NCI-H510A treated with DMSO at 0.1 percent for 48 hours (cell line): ENCODE measurements at regions not wholly inside any gene's neighbourhood (a gene's known extent, or its start where the extent isn't known, plus 50 kb on each side); places are given as distances from the start of the nearest gene placed in this dataset.

Experiments
- DNase-seq: peaks from one replicate; lab custom pipeline; 2025; lab: John Stamatoyannopoulos, UW

DNA sequence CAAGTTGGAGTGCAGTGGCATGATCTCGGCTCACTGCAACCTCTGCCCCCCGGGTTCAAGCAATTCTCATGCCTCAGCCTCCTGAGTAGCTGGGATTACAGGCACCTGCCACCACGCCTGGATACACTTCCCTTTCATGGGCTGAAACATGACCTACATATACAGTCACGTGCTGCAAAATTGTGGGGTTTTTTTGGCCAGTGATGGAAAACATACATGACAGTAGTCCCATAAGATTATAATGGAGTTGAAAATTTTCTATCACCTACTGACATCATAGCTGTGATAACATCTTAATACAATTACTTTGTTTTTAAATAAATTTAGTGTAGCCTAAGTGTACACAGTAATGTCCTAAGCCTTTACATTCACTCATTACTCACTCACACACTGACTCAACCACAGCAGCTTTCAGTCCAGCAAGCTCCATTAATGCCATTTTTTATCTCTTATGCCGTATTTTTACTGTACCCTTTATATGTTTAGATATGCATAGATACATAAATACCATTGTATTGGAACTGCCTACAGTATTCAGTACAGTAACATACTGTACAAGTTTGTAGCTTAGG is 79.9 kb upstream of the TMEM196 start:
- DNase-seq, result no peak

DNA sequence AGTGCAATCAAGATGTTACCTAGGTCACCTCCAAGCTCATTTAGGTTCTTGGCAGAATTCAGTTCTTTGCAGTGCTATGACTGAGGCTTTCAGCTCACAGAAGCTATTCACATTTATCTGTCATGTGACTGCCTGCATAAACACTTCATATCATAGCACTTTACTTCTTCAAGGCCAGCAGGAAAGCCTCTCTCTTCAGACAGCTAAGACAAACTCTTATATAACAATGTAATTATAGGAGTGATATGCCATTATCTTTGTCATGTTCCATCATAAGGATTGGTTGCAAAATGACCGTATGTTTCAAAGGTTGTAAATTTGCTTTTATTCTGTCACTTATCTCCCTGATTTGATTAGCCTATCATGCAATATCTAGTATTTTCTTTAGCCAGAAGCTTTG is 78.8 kb upstream of the TMEM196 start:
- peak; percentile 78 for DNase-seq

GRCh38 chr7:19851504-19851903 is 78.1 kb upstream of the TMEM196 start:
- peak; percentile 70 for DNase-seq

GRCh38 chr7:19834566-19834965 is 61.1 kb upstream of the TMEM196 start:
- DNase-seq, result no peak

GRCh38 chr7:19830604-19831003 is 57.2 kb upstream of the TMEM196 start:
- no peak for DNase-seq
